NT2/D1 (cell line): ENCODE measurements at regions not wholly inside any gene's neighbourhood (a gene's known extent, or its start where the extent isn't known, plus 50 kb on each side); places are given as distances from the start of the nearest gene placed in this dataset.

ENCODE experiments used
- DNase-seq: peaks from one replicate; pipeline ENCODE4 v3.0.0-alpha.2; 2011; ENCODE audit warnings: low read depth, low spot score
- H3K27me3 ChIP-seq: 2 replicates; pipeline ENCODE4 v1.6.0; 2011; ENCODE audit warnings: mild to moderate bottlenecking; ENCODE audit not compliant: insufficient read length, insufficient read depth
- H3K36me3 ChIP-seq: 2 replicates; pipeline ENCODE4 v1.6.1; 2011; ENCODE audit warnings: mild to moderate bottlenecking, low read length, mixed read lengths; ENCODE audit not compliant: insufficient read depth, insufficient read length
- H3K4me1 ChIP-seq: 2 replicates; pipeline ENCODE4 v1.5.1; 2011; ENCODE audit not compliant: insufficient read depth, insufficient read length
- H3K4me3 ChIP-seq: 2 replicates; pipeline ENCODE4 v1.5.1; 2011; ENCODE audit warnings: low read depth; ENCODE audit not compliant: insufficient read length
- H3K9ac ChIP-seq: 2 replicates; pipeline ENCODE4 v1.6.0; 2011; ENCODE audit warnings: low read depth; ENCODE audit not compliant: insufficient read length
- H3K9me3 ChIP-seq: 2 replicates; pipeline ENCODE4 v1.5.1; 2011; ENCODE audit warnings: mild to moderate bottlenecking, low read length; ENCODE audit not compliant: insufficient read depth
- SUZ12 ChIP-seq: IDR thresholded peaks from 2 replicates; pipeline ENCODE4 v1.6.1; 2011; ENCODE audit not compliant: insufficient read length, insufficient read depth; ENCODE audit errors: extremely low read depth
- YY1 ChIP-seq: IDR thresholded peaks from 2 replicates; pipeline ENCODE4 v1.6.1; 2011; ENCODE audit not compliant: insufficient read length, insufficient read depth
- ZNF274 ChIP-seq: IDR thresholded peaks from 2 replicates; pipeline ENCODE4 v1.6.1; 2011; ENCODE audit warnings: mild to moderate bottlenecking, low read depth, low read length

- Histone ChIP-seq H3K4me1 (no peaks in the 10 kb centered on the region), H3K36me3 (no peaks in the 10 kb centered on the region), H3K9ac (no peak overlapping the region), H3K9me3 (no peaks in the 10 kb centered on the region), H3K27me3 (no peaks in the 10 kb centered on the region), H3K4me3 (no peak overlapping the region)
- TF ChIP-seq YY1 = no peak
- TF ChIP-seq ZNF274 = no peak
- TF ChIP-seq SUZ12 = no peak
- no peak for DNase-seq
These were observed 304.3 kb upstream of the PRICKLE1 start for GRCh38 chr12:42893803-42894202.

GRCh38 chr12:42892702-42893551 lies 303.4 kb upstream of the PRICKLE1 start:
- Histone ChIP-seq H3K9me3 (no peaks in the 10 kb centered on the region), H3K4me3 (no peak overlapping the region), H3K4me1 (no peaks in the 10 kb centered on the region), H3K9ac (no peak overlapping the region), H3K36me3 (no peaks in the 10 kb centered on the region), H3K27me3 (no peaks in the 10 kb centered on the region)
- no peak for DNase-seq
- TF ChIP-seq ZNF274 (no peak), SUZ12 (no peak)

DNA sequence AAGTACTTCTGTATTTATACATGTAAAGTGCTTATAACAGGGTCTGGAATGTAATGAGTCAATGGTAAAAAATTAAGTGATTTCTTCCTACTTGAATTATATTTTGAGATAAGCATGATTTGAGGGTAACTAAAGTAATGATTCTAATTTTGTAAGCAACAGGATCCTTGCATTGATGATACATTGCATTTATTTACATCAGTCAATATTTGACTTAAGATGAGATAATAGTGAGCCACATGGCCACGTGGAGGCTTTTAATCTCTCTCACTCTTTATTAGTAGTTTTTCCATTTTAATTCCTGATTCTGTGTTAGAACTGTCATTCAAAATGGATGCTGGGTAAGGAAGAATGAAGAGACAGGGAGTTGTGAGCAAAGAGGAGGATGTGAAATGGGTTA lies 298.1 kb upstream of the PRICKLE1 start:
- Histone ChIP-seq H3K9ac (no peak overlapping the region), H3K27me3 (no peaks in the 10 kb centered on the region), H3K4me1 (no peaks in the 10 kb centered on the region), H3K9me3 (no peaks in the 10 kb centered on the region), H3K36me3 (no peaks in the 10 kb centered on the region), H3K4me3 (no peak overlapping the region)
- TF ChIP-seq YY1 = no peak
- no peak for TF ChIP-seq SUZ12
- no peak for TF ChIP-seq ZNF274
- DNase-seq = no peak

GRCh38 chr12:42886160-42886559 lies 296.6 kb upstream of the PRICKLE1 start:
- TF ChIP-seq ZNF274 = no peak
- TF ChIP-seq SUZ12 = no peak
- TF ChIP-seq YY1 = no peak
- DNase-seq = no peak
- H3K27me3 ChIP-seq = no peaks in the 10 kb centered on the region
- H3K36me3 ChIP-seq = no peaks in the 10 kb centered on the region
- H3K4me3 ChIP-seq = no peak overlapping the region
- H3K9me3 ChIP-seq = no peaks in the 10 kb centered on the region
- no peaks in the 10 kb centered on the region for H3K4me1 ChIP-seq
- H3K9ac ChIP-seq = no peak overlapping the region

DNA sequence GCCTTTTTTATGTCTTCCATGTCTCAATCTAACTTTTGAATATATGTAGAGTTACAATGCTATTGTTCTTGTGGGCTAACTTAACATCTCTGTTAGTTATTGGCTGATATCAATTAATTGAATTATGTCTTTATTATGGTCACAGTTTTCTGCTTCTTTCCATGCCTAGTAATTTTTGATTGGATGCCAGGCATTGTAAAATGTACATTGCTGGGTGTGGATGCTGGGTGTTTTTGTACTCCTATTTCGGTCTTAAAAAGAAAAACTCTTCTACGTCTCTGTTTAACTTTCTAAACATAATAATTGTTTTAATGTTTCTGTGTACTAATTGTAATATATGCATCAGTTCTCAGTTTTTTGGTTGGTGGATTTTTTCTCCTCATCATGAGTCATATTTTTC lies 296.1 kb upstream of the PRICKLE1 start:
- Histone ChIP-seq H3K36me3 (no peaks in the 10 kb centered on the region), H3K9ac (no peak overlapping the region), H3K9me3 (no peaks in the 10 kb centered on the region), H3K4me3 (no peak overlapping the region), H3K27me3 (no peaks in the 10 kb centered on the region), H3K4me1 (no peaks in the 10 kb centered on the region)
- DNase-seq = no peak
- TF ChIP-seq ZNF274 (no peak), SUZ12 (no peak), YY1 (no peak)

DNA sequence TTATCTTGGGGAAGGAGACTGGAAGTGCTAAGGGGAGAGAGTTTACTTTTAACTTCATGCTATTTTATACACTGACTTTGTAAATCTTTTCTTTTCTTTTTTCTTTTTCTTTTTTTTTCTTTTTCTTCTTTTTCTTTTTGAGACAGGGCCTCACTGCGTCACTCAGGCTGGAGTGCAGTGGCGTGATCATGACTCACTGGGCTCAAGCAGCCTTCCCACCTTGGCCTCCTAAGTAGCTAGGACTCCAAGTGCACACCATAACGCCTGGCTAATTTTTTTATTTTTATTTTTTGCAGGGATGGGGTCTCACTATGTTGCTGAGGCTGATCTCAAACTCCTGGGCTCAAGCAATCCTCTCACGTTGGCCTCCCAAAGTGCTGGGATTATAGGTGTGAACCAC lies 294.6 kb upstream of the PRICKLE1 start:
- no peak overlapping the region for H3K9ac ChIP-seq
- TF ChIP-seq SUZ12 = no peak
- H3K27me3 ChIP-seq = no peaks in the 10 kb centered on the region
- peaks cover 5% of the 10 kb centered on the region; the same call in 1 of the 2 replicates for H3K9me3 ChIP-seq
- H3K4me3 ChIP-seq = no peak overlapping the region
- no peaks in the 10 kb centered on the region for H3K36me3 ChIP-seq
- no peaks in the 10 kb centered on the region for H3K4me1 ChIP-seq
- DNase-seq = no peak

- Histone ChIP-seq H3K4me1 (no peaks in the 10 kb centered on the region), H3K27me3 (no peaks in the 10 kb centered on the region), H3K9ac (no peak overlapping the region), H3K4me3 (no peak overlapping the region), H3K36me3 (no peaks in the 10 kb centered on the region), H3K9me3 (no peaks in the 10 kb centered on the region)
- TF ChIP-seq SUZ12 (no peak), ZNF274 (no peak), YY1 (no peak)
- DNase-seq = no peak
These were observed 283.9 kb upstream of the PRICKLE1 start for GRCh38 chr12:42873401-42873800.

DNA sequence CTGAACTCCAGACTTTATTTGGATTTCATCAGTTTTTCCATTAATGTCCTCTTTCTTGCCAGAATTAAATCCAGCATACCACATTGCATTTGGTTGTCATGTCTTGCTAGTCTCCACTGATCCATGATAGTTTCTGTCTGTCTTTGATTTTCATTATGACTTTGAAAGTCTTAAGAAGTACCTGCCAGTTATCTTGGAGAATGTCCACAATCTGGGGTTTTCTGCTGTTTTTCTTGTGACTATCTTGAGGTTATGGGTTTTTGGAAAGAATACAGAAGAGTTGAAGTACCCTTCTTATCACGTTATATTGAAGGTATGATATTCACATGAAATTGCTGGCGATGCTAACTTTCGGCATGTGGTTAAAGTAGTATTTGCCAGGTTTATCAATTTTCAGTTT lies 282.3 kb upstream of the PRICKLE1 start:
- Histone ChIP-seq H3K4me3 (no peak overlapping the region), H3K9ac (no peak overlapping the region), H3K27me3 (no peaks in the 10 kb centered on the region), H3K4me1 (no peaks in the 10 kb centered on the region), H3K9me3 (no peaks in the 10 kb centered on the region), H3K36me3 (no peaks in the 10 kb centered on the region)
- no peak for DNase-seq
- no peak for TF ChIP-seq ZNF274
- TF ChIP-seq YY1 = no peak
- no peak for TF ChIP-seq SUZ12
